GM12878 (cell line): ENCODE measurements at regions not wholly inside any gene's neighbourhood (a gene's known extent, or its start where the extent isn't known, plus 50 kb on each side); places are given as distances from the start of the nearest gene placed in this dataset.

Source experiments
- CHD2 ChIP-seq: IDR thresholded peaks from 2 replicates; pipeline ENCODE4 v1.6.1; 2011; ENCODE audit warnings: low read depth, low read length, improper control_type of control experiment, borderline replicate concordance
- CTCF ChIP-seq, 3 experiments: IDR thresholded peaks in 2 of 3; conservative IDR thresholded peaks in 1 of 3; 2 replicates each; pipeline ENCODE4 v1.5.1; 2011; ENCODE audit warnings: low read depth in 3 of 3, low read length in 3 of 3, mild to moderate bottlenecking in 3 of 3, control low read depth in 2 of 3, moderate library complexity in 2 of 3, inconsistent platforms in 1 of 3, mixed read lengths in 1 of 3; ENCODE audit not compliant: control insufficient read depth in 2 of 3, insufficient read depth in 1 of 3; ENCODE audit errors: extremely low read depth in 1 of 3
- EP300 ChIP-seq, 2 experiments: fragments of 150-350 bp in 1 of 2; IDR thresholded peaks; 2 replicates each; pipeline ENCODE4 v1.6.1; 2011 to 2012; ENCODE audit warnings: low read depth in 2 of 2, low read length in 2 of 2, borderline replicate concordance in 1 of 2, improper control_type of control experiment in 1 of 2, inconsistent platforms in 1 of 2; ENCODE audit not compliant: control insufficient read depth in 1 of 2
- GABPA ChIP-seq: IDR thresholded peaks from 2 replicates; pipeline ENCODE4 v1.6.1; 2014; ENCODE audit warnings: antibody characterized with exemption, low read depth, mild to moderate bottlenecking, inconsistent platforms
- GATAD2B ChIP-seq: fragments of 450-650 bp; conservative IDR thresholded peaks from 2 replicates; pipeline ENCODE4 v1.6.1; 2017; ENCODE audit warnings: low read depth, mild to moderate bottlenecking, moderate library complexity
- PML ChIP-seq: IDR thresholded peaks from 2 replicates; pipeline ENCODE4 v1.6.1; 2012; ENCODE audit warnings: low read length, inconsistent platforms
- POLR2A ChIP-seq: IDR thresholded peaks from 2 replicates; pipeline ENCODE4 v1.6.1; 2011; ENCODE audit warnings: low read depth, mild to moderate bottlenecking, low read length
- RBBP5 ChIP-seq: fragments of 200-600 bp; sonication (generic); conservative IDR thresholded peaks from 2 replicates; pipeline ENCODE4 v1.6.1; 2016
- SIN3A ChIP-seq: IDR thresholded peaks from 2 replicates; pipeline ENCODE4 v1.6.1; 2012; ENCODE audit warnings: low read depth, low read length, improper control_type of control experiment
- TF ChIP-seq, protein P1 (sequence below): fragments of 450-650 bp; IDR thresholded peaks from 2 replicates; pipeline ENCODE4 v1.6.1; 2017; ENCODE audit warnings: mild to moderate bottlenecking

GRCh38 chr22:23381661-23382427 lies 198.2 kb downstream of the IGLL1 start:
- TF ChIP-seq EP300 (IDR thresholded peaks at IDR 0.05; ENCODE audit: borderline replicate concordance in 1 of 2, control insufficient read depth in 1 of 2, low read depth in 2 of 2, low read length in 2 of 2), result no peak
- no peak for TF ChIP-seq RBBP5
- no peak for TF ChIP-seq GATAD2B
- no peak for TF ChIP-seq CHD2
- TF ChIP-seq CTCF (IDR thresholded peaks at IDR 0.05 in 2 of 3, conservative IDR thresholded peaks at IDR 0.05 in 1 of 3; ENCODE audit: control insufficient read depth in 2 of 3, extremely low read depth in 1 of 3, insufficient read depth in 1 of 3, low read depth in 3 of 3, low read length in 3 of 3), result no peak
- TF ChIP-seq, protein P1, sequence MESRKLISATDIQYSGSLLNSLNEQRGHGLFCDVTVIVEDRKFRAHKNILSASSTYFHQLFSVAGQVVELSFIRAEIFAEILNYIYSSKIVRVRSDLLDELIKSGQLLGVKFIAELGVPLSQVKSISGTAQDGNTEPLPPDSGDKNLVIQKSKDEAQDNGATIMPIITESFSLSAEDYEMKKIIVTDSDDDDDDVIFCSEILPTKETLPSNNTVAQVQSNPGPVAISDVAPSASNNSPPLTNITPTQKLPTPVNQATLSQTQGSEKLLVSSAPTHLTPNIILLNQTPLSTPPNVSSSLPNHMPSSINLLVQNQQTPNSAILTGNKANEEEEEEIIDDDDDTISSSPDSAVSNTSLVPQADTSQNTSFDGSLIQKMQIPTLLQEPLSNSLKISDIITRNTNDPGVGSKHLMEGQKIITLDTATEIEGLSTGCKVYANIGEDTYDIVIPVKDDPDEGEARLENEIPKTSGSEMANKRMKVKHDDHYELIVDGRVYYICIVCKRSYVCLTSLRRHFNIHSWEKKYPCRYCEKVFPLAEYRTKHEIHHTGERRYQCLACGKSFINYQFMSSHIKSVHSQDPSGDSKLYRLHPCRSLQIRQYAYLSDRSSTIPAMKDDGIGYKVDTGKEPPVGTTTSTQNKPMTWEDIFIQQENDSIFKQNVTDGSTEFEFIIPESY, result no peak
- TF ChIP-seq SIN3A, result no peak
- no peak for TF ChIP-seq PML
- TF ChIP-seq POLR2A, result no peak
- TF ChIP-seq GABPA, result no peak
